ENCODE measurements at regions not wholly inside any gene's neighbourhood (a gene's known extent, or its start where the extent isn't known, plus 50 kb on each side); places are given as distances from the start of the nearest gene placed in this dataset.

GRCh38 chr4:142960867-142961644, 115.0 kb upstream of the INPP4B start:
- no peak for DNase-seq (ENCODE audit: low read depth in 4 of 4, low spot score in 3 of 4)

- no peak for DNase-seq (ENCODE audit: low read depth in 4 of 4, low spot score in 3 of 4)
These were observed 115.8 kb upstream of the INPP4B start for GRCh38 chr4:142961866-142962265.

GRCh38 chr4:142974328-142974727, 128.2 kb upstream of the INPP4B start:
- DNase-seq (ENCODE audit: low read depth in 4 of 4, low spot score in 3 of 4): no peak

GRCh38 chr4:142975618-142976017, 129.5 kb upstream of the INPP4B start:
- no peak for DNase-seq (ENCODE audit: low read depth in 4 of 4, low spot score in 3 of 4)

- no peak for DNase-seq (ENCODE audit: low read depth in 4 of 4, low spot score in 3 of 4)
These were observed 130.4 kb upstream of the INPP4B start for GRCh38 chr4:142976482-142976881.

GRCh38 chr4:142977182-142977581, 131.1 kb upstream of the INPP4B start:
- no peak for DNase-seq (ENCODE audit: low read depth in 4 of 4, low spot score in 3 of 4)

- DNase-seq (ENCODE audit: low read depth in 4 of 4, low spot score in 3 of 4): no peak
These were observed 137.0 kb upstream of the INPP4B start for GRCh38 chr4:142983065-142983464.

- no peak for DNase-seq (ENCODE audit: low read depth in 4 of 4, low spot score in 3 of 4)
These were observed 137.5 kb upstream of the INPP4B start for GRCh38 chr4:142983589-142983988.

GRCh38 chr4:142984871-142985585, 138.9 kb upstream of the INPP4B start:
- no peak for DNase-seq (ENCODE audit: low read depth in 4 of 4, low spot score in 3 of 4)

- DNase-seq (ENCODE audit: low read depth in 4 of 4, low spot score in 3 of 4): no peak
These were observed 168.5 kb upstream of the USP38 start for GRCh38 chr4:143016171-143016570.

- DNase-seq (ENCODE audit: low read depth in 4 of 4, low spot score in 3 of 4): no peak
These were observed 167.5 kb upstream of the USP38 start for GRCh38 chr4:143017210-143017609.

- no peak for DNase-seq (ENCODE audit: low read depth in 4 of 4, low spot score in 3 of 4)
These were observed 165.4 kb upstream of the USP38 start for GRCh38 chr4:143019351-143019750.

GRCh38 chr4:143021384-143021783, 163.3 kb upstream of the USP38 start:
- DNase-seq (ENCODE audit: low read depth in 4 of 4, low spot score in 3 of 4): no peak

GRCh38 chr4:143023239-143023918, 161.3 kb upstream of the USP38 start:
- DNase-seq (ENCODE audit: low read depth in 4 of 4, low spot score in 3 of 4): no peak

GRCh38 chr4:143025081-143025704, 159.5 kb upstream of the USP38 start:
- DNase-seq (ENCODE audit: low read depth in 4 of 4, low spot score in 3 of 4): peak in 1 of 4 donors; percentile 4

GRCh38 chr4:143026459-143027170, 158.1 kb upstream of the USP38 start:
- DNase-seq (ENCODE audit: low read depth in 4 of 4, low spot score in 3 of 4): no peak

- no peak for DNase-seq (ENCODE audit: low read depth in 4 of 4, low spot score in 3 of 4)
These were observed 149.1 kb upstream of the USP38 start for GRCh38 chr4:143035661-143036060.

- DNase-seq (ENCODE audit: low read depth in 4 of 4, low spot score in 3 of 4): no peak
These were observed 148.3 kb upstream of the USP38 start for GRCh38 chr4:143036443-143036842.

- DNase-seq (ENCODE audit: low read depth in 4 of 4, low spot score in 3 of 4): no peak
These were observed 138.3 kb upstream of the USP38 start for GRCh38 chr4:143046454-143046853.

GRCh38 chr4:143046906-143047305, 137.8 kb upstream of the USP38 start:
- no peak for DNase-seq (ENCODE audit: low read depth in 4 of 4, low spot score in 3 of 4)

GRCh38 chr4:143054971-143055370, 129.7 kb upstream of the USP38 start:
- DNase-seq (ENCODE audit: low read depth in 4 of 4, low spot score in 3 of 4): no peak

Measured in left renal pelvis (tissue), 4 donors.